Body of pancreas (tissue), 4 donors: ENCODE measurements at regions not wholly inside any gene's neighbourhood (a gene's known extent, or its start where the extent isn't known, plus 50 kb on each side); places are given as distances from the start of the nearest gene placed in this dataset.

ENCODE experiments used
- POLR2A ChIP-seq, 3 donors: fragments of 450-650 bp; IDR thresholded peaks; one replicate each; pipeline ENCODE4 v1.6.1; 2016; ENCODE audit warnings: antibody characterized with exemption in 3 of 3, mild to moderate bottlenecking in 2 of 3
- TF ChIP-seq, protein P1 (sequence below), 7 experiments: fragments of 450-650 bp in 4 of 7; fragments of 200-600 bp in 3 of 7; sonication (generic) in 3 of 7; IDR thresholded peaks; one replicate each; pipeline ENCODE4 v1.5.1; 2016 to 2019; ENCODE audit warnings: antibody characterized with exemption in 7 of 7

DNA sequence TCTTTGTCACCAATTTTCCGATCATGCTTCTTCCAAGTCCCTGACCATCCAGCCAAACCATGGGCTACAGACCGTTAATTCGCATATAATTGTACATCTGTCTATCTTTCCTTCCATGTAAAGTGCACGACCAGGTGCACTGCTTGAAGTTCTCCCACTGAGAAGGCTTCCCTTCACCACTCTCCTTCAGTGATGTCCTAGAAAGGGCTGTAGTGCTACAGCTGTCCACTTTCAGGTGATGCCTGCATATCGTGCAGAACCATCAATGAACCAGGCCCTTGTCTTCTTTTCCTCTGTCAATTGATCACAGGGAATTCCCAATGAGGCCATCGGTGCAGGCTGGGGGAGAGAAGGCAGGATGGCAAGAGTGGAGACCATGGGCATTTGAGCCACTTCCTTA, 148.9 kb downstream of the TMEM182 start:
- TF ChIP-seq, protein P1, sequence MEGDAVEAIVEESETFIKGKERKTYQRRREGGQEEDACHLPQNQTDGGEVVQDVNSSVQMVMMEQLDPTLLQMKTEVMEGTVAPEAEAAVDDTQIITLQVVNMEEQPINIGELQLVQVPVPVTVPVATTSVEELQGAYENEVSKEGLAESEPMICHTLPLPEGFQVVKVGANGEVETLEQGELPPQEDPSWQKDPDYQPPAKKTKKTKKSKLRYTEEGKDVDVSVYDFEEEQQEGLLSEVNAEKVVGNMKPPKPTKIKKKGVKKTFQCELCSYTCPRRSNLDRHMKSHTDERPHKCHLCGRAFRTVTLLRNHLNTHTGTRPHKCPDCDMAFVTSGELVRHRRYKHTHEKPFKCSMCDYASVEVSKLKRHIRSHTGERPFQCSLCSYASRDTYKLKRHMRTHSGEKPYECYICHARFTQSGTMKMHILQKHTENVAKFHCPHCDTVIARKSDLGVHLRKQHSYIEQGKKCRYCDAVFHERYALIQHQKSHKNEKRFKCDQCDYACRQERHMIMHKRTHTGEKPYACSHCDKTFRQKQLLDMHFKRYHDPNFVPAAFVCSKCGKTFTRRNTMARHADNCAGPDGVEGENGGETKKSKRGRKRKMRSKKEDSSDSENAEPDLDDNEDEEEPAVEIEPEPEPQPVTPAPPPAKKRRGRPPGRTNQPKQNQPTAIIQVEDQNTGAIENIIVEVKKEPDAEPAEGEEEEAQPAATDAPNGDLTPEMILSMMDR (IDR thresholded peaks at IDR 0.05): no peak
- no peak for TF ChIP-seq POLR2A (IDR thresholded peaks at IDR 0.05)
